ENCODE measurements at regions not wholly inside any gene's neighbourhood (a gene's known extent, or its start where the extent isn't known, plus 50 kb on each side); places are given as distances from the start of the nearest gene placed in this dataset.
A peak's percentile ranks its signal among the peaks of the same experiment; 100 is the strongest.

GRCh38 chr5:165622864-165623536 is 2117.6 kb downstream of the MAT2B start:
- DNase-seq, result no peak

- DNase-seq, result no peak
Measured at GRCh38 chr5:165624166-165624946, 2118.9 kb downstream of the MAT2B start.

DNA sequence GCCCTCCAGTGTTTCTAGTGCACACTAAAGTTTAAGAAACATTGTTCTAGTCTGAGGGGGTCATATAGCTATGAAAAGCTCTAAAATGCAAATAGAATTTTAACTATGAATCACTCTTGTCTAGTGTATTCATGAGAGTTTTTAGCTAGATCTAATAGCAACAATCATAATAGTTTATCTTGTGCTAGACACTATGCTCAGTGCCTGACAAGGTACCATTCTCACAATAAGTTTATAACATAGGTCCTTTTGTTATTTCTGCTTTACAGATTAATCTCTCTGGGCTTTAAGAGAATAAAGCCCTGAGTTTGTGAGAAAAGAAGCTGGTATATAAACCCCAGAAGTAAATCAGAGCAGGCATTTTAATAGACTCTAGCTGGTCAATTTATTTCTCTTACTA is 2120.7 kb downstream of the MAT2B start:
- no peak for DNase-seq

- DNase-seq, result no peak
Measured at GRCh38 chr5:165627548-165628170, 2122.2 kb downstream of the MAT2B start.

DNA sequence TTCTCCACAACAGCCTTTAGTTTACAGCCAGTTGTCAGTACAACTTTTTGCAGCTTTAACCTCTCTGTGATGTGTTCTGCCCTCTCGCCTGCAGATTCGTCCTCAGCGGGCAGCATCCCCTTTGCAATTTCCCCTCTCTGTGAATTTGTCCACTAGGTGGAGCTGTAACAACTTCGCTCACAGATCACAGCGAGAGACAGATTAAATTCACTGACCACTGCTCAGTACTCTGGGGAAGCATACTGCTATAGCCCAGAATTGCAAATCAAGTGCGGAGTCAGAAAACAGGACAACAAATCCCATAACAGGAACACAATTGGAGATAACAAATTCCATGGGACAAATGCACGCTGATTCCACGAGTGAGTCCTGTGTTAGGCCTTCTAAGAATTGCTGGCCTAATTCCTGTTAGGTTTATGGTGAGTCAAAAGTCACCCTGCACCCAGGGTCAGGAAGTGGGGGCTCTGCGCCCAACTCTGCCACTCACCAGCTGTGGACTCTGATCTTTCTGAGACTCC is 2124.9 kb downstream of the MAT2B start:
- DNase-seq, result peak; percentile 49

DNA sequence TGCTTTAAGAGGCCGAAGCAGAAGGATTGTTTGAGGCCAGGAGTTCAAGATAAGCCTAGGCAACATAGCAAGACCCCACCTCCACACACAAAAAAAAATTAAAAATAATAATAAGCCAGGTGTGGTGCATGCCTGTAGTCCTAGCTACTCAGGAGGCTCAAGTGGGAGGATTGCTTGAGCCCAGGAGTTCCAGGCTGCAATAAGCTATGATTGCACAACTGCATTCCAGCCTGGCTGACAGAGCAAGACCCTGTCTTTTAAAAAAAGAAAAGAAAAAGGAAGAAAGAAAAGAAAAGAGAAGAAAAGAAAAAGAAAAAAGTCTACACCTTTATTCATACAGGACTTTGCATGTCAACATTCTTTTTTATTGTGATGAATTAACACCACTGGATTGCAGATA is 2125.8 kb downstream of the MAT2B start:
- DNase-seq, result peak; percentile 2

DNA sequence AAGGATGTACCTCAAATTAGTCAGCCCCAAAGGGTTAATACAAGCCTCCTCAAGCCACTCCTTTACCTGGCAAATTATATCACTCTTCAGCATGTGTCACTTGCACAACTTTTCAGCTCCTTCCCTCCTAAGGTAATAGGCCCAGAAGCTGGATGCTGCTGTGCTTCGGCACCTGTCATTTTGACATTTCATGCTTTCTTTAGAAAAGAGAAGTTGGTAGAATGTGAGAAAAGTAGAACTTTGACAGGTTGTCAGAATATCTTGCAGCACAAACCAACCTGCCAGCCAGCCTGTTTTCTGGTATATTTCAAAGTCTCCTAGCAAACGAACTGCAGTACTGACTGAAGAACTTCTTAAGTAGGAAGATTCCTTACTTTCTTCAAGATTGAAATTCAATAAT is 2136.9 kb downstream of the MAT2B start:
- no peak for DNase-seq

DNA sequence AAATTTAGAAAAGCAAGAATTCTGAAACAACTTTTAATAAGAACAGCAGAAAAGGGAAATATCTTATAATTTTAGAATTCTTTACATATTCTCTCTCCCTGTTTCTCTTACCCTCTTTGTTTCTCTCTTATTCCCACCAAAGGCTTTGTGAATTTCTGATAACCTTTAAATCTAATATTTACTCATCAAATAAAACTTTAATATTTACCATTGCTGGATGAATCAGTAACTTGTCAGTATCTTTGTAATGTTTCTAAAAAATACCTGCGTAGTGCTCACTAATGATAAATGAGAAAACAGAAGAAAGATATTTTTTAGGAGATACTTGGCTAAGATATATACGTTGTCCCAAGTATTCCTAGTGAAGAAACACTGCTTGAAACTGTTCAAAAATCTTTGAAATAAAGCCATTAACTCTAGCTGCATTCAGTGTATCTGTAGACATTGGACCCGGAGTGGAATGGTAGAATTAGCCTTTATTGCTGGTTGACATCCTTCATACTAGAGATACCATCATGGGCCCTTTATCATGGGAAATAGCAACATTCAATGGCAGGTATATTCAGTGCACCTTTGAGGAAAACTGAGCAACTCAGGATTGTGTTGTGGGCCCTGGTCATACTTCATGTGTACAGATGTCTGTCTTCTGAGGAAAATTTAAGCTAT is 2160.4 kb downstream of the MAT2B start:
- no peak for DNase-seq

- no peak for DNase-seq
Measured at GRCh38 chr5:165673499-165673898, 2168.1 kb downstream of the MAT2B start.

DNA sequence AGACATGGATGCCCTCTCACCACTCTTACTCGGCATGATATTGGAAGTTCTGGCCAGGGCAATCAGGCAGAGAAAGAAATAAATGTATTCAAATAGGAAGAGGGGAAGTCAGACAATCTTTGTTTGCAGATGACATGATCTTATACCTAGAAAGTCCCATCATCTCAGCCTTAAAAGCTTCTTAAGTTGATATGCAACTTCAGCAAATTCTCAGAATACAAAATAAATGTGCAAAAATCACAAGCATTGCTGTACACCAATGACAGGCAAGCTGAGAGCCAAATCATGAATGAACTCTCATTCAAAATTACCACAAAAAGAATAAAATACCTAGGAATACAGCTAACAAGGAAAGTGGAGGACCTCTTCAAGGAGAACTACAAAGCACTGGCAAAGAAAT is 2190.4 kb downstream of the MAT2B start:
- DNase-seq, result no peak

DNA sequence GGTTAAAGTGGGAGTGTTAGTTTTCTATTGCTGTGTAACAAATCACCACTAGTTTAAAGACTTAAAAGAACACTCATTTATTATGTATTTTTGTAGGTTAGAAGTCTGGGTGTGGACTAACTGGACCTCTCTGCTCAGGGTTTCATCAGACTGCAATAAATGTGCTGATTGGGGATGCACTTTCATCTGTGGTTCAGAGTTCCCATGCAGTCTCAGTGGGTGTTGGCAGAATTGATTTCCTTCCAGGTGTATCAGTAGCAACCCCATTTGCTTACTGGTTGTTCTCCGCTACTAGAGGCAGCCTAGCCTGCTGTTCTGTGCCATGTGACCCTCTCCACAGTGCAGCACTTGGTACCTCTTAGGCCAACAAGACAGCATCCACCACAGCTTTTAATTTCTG is 2200.5 kb downstream of the MAT2B start:
- DNase-seq, result no peak

- DNase-seq, result no peak
Measured at GRCh38 chr5:165712011-165712410, 2206.6 kb downstream of the MAT2B start.

GRCh38 chr5:165714598-165714997 is 2209.2 kb downstream of the MAT2B start:
- no peak for DNase-seq

DNA sequence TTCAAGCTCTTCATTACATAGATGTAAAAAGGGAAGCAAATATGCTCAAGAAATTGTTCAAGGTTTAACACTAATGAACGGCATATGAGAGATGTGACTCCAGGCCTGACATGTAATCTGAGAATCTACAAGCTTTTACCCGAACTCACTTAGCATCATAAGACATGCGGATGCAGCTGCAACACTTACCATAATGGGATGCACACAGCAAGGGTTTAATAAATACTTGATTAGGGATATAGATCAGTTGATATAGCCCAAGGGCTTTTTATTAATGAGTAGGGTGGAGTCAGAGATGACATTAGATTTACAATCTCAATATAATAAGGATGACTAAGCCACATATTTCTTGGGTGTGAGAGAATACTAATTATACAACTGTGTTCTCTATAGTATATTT is 2215.5 kb downstream of the MAT2B start:
- DNase-seq, result no peak

- DNase-seq, result no peak
Measured at GRCh38 chr5:165722401-165722800, 2217.0 kb downstream of the MAT2B start.

DNA sequence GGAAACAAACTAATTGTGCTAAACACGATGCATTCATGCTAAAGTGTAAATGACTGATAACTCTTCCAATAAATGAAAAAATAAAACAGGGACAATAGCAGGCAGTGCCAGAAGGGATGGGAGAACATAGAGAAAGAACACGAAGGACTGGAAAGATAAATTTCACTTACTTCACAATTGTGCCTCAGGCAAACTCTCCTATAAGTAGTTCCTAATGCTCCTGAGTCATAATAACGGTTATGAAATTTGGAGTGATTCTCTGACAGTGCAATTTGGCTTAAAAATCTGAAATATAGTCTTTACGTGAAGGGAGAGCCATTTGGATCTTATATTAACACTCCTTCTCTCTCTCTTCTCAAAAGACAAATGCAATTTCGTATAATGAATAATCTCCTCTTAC is 2218.5 kb downstream of the MAT2B start:
- no peak for DNase-seq

DNA sequence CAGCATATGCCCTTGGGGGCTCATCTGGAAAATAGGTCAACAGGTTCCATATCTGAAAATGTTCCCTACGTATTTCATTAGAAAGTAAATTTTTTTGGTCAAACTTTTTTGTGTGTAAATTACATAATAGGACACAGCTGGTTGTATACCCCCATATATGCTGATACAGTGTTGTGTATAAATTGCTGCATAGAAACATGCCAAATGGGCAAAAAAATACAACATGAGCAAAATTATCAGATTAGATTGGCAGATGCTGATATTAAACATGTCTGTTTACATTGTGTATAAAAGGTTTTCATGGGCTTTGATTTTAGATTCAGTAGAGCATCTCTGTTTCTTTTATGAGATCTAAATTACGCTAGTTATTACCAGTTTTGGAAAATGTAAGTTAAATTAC is 2223.0 kb downstream of the MAT2B start:
- no peak for DNase-seq

DNA sequence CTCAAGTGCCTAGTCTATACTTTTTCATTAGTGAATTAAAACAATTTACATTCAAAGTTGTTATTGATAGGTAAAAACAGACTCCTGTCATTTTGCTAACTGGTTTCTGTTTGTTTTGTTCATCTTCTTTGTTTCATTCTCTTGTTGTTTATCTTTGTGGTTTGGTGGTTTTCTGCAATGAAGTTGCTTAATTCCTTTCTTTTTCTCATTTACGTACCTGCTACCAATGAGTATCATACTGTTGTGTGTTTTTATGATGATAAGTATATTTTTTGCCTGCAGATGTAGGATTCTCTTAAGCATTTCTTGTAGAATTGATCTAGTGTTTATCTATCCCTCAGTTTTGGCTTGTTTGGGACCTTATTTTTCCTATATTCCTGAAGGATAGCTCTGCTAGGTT is 2230.0 kb downstream of the MAT2B start:
- no peak for DNase-seq

- no peak for DNase-seq
Measured at GRCh38 chr5:165739079-165739741, 2233.8 kb downstream of the MAT2B start.

- no peak for DNase-seq
Measured at GRCh38 chr5:165757791-165758190, 2252.4 kb downstream of the MAT2B start.

- no peak for DNase-seq
Measured at GRCh38 chr5:165775111-165775510, 2269.7 kb downstream of the MAT2B start.

DNA sequence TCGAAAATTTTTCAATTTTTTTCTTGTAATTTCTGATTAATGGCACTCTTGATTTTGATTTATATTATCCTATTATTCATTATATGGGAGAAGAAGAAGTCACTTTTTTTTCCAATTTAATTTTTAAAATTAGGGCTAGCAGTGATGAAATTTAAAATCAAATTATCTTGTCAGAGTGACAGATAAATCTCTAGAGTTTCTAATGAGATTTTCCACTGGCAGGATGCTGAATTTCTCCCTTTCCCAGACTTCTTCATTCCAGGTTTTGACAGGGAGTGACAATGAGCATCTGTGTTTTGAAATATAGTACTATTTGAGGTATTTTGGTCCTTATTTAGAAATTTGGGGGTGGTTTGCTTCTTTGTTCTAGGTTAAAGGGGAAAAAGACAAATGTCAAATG is 2274.1 kb downstream of the MAT2B start:
- DNase-seq, result no peak

GRCh38 chr5:165780901-165781300 is 2275.5 kb downstream of the MAT2B start:
- no peak for DNase-seq
